ENCODE measurements at regions not wholly inside any gene's neighbourhood (a gene's known extent, or its start where the extent isn't known, plus 50 kb on each side); places are given as distances from the start of the nearest gene placed in this dataset.

DNA sequence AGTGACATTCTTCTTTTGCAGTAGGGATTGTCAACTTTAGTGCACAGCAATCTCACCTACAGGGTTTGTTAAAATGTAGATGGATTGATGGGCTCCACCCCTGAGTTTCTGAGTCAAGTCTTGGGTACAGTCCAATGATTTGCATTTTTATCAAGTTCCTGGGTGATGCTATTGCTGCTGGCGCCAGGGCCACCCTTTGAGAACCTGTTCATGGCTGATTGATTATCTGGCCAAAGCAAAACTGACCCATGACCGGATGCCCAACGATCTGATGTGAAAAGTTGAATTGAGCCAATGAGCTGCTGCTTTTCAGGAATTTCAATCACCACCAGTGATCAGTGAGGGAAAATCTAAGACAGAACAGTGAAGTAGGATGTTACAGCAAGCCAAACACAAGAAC lies 675.3 kb downstream of the TMEM182 start:
- ATAC-seq (no peak), DNase-seq (no peak)
- H3K27ac ChIP-seq = no peak overlapping the region
- H3K27me3 ChIP-seq = no peaks in the 10 kb centered on the region
- H3K4me1 ChIP-seq = no peaks in the 10 kb centered on the region
- H3K4me3 ChIP-seq = no peak overlapping the region
- H3K36me3 ChIP-seq = no peaks in the 10 kb centered on the region
- no peaks in the 10 kb centered on the region for H3K9me3 ChIP-seq
- intact Hi-C loops (cut with DNase I) = no loop called here
- TF ChIP-seq, protein P1, sequence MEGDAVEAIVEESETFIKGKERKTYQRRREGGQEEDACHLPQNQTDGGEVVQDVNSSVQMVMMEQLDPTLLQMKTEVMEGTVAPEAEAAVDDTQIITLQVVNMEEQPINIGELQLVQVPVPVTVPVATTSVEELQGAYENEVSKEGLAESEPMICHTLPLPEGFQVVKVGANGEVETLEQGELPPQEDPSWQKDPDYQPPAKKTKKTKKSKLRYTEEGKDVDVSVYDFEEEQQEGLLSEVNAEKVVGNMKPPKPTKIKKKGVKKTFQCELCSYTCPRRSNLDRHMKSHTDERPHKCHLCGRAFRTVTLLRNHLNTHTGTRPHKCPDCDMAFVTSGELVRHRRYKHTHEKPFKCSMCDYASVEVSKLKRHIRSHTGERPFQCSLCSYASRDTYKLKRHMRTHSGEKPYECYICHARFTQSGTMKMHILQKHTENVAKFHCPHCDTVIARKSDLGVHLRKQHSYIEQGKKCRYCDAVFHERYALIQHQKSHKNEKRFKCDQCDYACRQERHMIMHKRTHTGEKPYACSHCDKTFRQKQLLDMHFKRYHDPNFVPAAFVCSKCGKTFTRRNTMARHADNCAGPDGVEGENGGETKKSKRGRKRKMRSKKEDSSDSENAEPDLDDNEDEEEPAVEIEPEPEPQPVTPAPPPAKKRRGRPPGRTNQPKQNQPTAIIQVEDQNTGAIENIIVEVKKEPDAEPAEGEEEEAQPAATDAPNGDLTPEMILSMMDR (IDR thresholded peaks at IDR 0.05) = no peak

DNA sequence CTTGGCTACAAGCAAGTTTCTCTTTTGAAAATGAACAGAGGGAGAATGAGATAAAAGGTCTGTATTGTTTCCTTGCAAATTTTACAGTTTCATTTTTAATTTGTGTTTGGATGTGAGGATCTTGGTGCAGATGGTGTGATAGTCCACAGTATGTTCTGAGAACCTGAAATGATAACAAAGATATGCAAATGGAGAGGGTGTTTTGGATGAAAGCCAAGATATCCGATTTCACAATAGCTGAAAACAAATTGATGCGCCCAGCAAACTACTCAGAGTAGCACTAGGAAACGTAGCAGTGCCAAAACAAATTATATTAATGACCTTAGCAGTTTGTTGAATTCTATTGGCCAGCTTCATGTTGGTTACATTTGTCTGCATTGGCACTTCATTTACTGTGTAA lies 683.5 kb downstream of the TMEM182 start:
- Histone ChIP-seq H3K27me3 (no peaks in the 10 kb centered on the region), H3K9me3 (no peaks in the 10 kb centered on the region), H3K4me1 (no peaks in the 10 kb centered on the region), H3K27ac (no peak overlapping the region), H3K36me3 (no peaks in the 10 kb centered on the region), H3K4me3 (no peak overlapping the region)
- DNase-seq (peak in 1 of 4 donors; percentile 4), ATAC-seq (no peak)
- intact Hi-C loops (cut with DNase I) = no loop called here
- TF ChIP-seq, protein P1 (IDR thresholded peaks at IDR 0.05) = no peak

DNA sequence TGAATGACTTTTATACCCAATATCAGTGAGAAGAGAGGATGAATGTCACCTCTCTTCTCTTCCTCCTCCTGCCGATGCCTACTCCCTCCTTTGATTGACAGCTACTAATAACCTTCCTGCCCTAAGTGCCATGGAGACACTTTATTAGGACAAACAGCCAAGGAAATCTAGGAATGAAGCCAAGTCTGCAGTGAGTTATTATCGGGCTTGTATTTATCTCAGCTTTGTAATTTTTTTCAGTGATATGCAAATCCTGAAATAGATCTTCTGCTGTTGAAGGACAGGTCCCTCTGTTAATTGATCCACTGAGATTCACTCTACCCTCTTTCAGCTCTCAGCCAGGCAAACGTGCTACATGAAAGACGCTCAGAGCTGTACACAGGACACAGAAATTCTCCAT lies 686.7 kb downstream of the TMEM182 start:
- TF ChIP-seq, protein P1 (IDR thresholded peaks at IDR 0.05) = no peak
- ATAC-seq (no peak), DNase-seq (no peak)
- no peaks in the 10 kb centered on the region for H3K4me1 ChIP-seq
- H3K27ac ChIP-seq = no peak overlapping the region
- H3K36me3 ChIP-seq = no peaks in the 10 kb centered on the region
- intact Hi-C loops (cut with DNase I) = no loop called here
- H3K4me3 ChIP-seq = no peak overlapping the region
- no peaks in the 10 kb centered on the region for H3K27me3 ChIP-seq
- H3K9me3 ChIP-seq = no peaks in the 10 kb centered on the region

DNA sequence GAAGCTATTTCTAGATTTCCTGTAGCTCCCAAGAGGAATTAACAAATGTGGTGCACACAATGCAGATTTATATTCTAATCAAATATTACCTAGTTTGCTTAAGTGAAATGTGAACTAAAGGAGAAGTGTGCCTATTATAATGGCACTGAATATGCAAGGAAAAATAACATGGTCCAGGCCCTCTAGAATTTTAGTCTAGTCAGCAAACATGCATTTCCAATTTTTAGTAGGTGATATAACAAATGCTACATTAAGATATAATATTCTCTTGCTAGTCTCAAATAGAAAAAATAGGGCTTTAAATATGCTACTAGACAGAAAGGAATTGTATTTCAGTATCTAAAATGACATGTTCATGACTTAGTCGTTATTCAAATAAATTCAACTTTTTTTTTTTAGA lies 689.5 kb downstream of the TMEM182 start:
- no peak for DNase-seq
- Histone ChIP-seq H3K27ac (no peak overlapping the region), H3K9me3 (no peaks in the 10 kb centered on the region), H3K4me3 (no peak overlapping the region), H3K36me3 (no peaks in the 10 kb centered on the region), H3K27me3 (no peaks in the 10 kb centered on the region), H3K4me1 (no peaks in the 10 kb centered on the region)
- no peak for ATAC-seq
- intact Hi-C loops (cut with DNase I) = no loop called here
- TF ChIP-seq, protein P1 (IDR thresholded peaks at IDR 0.05) = no peak

DNA sequence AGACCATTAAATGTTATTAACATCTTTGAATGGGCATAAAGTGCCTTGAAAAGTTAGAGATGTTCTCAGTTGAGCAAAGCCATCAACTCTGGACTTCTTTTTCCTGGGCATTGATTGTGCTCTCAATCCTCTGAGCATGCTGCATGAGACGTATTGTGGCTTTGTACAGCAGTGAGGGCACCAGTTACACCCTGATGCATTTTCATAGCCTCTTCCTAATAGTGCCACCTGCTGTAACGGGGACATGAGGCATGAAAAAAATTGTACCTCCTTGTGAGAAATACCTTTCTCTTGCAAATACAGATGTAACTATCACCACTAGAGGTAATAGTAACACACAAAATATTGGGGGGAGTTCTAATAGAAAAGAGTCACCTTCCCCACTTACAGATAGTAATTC lies 697.5 kb downstream of the TMEM182 start:
- no peak overlapping the region for H3K27ac ChIP-seq
- H3K4me3 ChIP-seq = no peak overlapping the region
- peak in 1 of 4 donors; percentile 10 for DNase-seq
- H3K36me3 ChIP-seq = no peaks in the 10 kb centered on the region
- H3K9me3 ChIP-seq = peaks cover 0 to 3% of the 10 kb centered on the region in 2 donors
- intact Hi-C loops (cut with DNase I) = no loop called here
- H3K4me1 ChIP-seq = no peaks in the 10 kb centered on the region
- TF ChIP-seq, protein P1 (IDR thresholded peaks at IDR 0.05) = no peak
- H3K27me3 ChIP-seq = no peaks in the 10 kb centered on the region
- ATAC-seq = no peak

Data from left lung (tissue), 4 donors.